Left ventricle myocardium inferior (tissue), 1 donor: ENCODE measurements at regions not wholly inside any gene's neighbourhood (a gene's known extent, or its start where the extent isn't known, plus 50 kb on each side); places are given as distances from the start of the nearest gene placed in this dataset.
A peak's percentile ranks its signal among the peaks of the same experiment; 100 is the strongest.

ENCODE experiments used
- DNase-seq: peaks from one replicate; pipeline ENCODE4 v3.0.0-alpha.2; 2020
- H3K27ac ChIP-seq: fragments of 200-600 bp; replicated peaks from 2 replicates; pipeline ENCODE4 v1.8.0; 2021
- H3K27me3 ChIP-seq: fragments of 200-600 bp; 2 replicates; pipeline ENCODE4 v1.8.0; 2021; ENCODE audit warnings: low read depth
- H3K36me3 ChIP-seq: fragments of 200-600 bp; 2 replicates; pipeline ENCODE4 v1.8.0; 2021
- H3K4me1 ChIP-seq: fragments of 200-600 bp; 2 replicates; pipeline ENCODE4 v1.8.0; 2021
- H3K4me3 ChIP-seq: fragments of 200-600 bp; 2 replicates; pipeline ENCODE4 v1.8.0; 2021; ENCODE audit warnings: mild to moderate bottlenecking, moderate library complexity
- H3K9me3 ChIP-seq: fragments of 200-600 bp; replicated peaks from 2 replicates; pipeline ENCODE4 v1.8.0; 2021
- intact Hi-C: fragments of 100-400 bp; cut with micrococcal nuclease; formaldehyde crosslinking; loops from one replicate; pipeline ENCODE4 v1.11.0; 2022
- TF ChIP-seq, protein P1 (sequence below): fragments of 200-600 bp; IDR thresholded peaks from 2 replicates; pipeline ENCODE4 v1.8.0; 2021; ENCODE audit warnings: antibody characterized with exemption, mild to moderate bottlenecking, borderline replicate concordance
- donor health status: DM: no; HTN: yes; CAD: no; lungs with severe emphysema.

DNA sequence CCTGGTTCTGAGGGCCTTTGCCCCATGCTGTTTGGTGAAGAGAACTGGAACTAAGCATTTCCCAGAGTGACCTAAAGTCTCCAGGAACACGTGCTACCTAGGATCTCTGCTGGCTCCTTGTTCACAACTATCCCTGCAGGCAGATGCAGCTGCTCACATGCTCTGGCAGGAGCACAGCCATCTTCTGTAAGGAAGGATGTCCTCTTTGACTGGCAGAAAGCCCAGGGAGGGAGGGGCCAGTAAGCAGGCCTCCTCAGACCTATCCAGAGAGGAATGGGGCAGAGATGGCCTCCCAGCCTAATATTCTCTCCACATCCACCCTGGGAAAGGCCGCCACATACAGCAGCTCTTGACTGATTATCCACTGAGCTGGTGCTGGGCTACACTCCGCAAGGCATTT lies 142.8 kb upstream of the EOLA2 start:
- TF ChIP-seq, protein P1, sequence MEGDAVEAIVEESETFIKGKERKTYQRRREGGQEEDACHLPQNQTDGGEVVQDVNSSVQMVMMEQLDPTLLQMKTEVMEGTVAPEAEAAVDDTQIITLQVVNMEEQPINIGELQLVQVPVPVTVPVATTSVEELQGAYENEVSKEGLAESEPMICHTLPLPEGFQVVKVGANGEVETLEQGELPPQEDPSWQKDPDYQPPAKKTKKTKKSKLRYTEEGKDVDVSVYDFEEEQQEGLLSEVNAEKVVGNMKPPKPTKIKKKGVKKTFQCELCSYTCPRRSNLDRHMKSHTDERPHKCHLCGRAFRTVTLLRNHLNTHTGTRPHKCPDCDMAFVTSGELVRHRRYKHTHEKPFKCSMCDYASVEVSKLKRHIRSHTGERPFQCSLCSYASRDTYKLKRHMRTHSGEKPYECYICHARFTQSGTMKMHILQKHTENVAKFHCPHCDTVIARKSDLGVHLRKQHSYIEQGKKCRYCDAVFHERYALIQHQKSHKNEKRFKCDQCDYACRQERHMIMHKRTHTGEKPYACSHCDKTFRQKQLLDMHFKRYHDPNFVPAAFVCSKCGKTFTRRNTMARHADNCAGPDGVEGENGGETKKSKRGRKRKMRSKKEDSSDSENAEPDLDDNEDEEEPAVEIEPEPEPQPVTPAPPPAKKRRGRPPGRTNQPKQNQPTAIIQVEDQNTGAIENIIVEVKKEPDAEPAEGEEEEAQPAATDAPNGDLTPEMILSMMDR, result no peak
- intact Hi-C loops, result no loop called here
- DNase-seq, result no peak
- no peaks in the 10 kb centered on the region for H3K27me3 ChIP-seq
- H3K36me3 ChIP-seq, result no peaks in the 10 kb centered on the region
- H3K4me1 ChIP-seq, result peaks cover 8% of the 10 kb centered on the region
- no peak overlapping the region for H3K4me3 ChIP-seq
- H3K9me3 ChIP-seq, result no peaks in the 10 kb centered on the region
- H3K27ac ChIP-seq, result no peak overlapping the region

DNA sequence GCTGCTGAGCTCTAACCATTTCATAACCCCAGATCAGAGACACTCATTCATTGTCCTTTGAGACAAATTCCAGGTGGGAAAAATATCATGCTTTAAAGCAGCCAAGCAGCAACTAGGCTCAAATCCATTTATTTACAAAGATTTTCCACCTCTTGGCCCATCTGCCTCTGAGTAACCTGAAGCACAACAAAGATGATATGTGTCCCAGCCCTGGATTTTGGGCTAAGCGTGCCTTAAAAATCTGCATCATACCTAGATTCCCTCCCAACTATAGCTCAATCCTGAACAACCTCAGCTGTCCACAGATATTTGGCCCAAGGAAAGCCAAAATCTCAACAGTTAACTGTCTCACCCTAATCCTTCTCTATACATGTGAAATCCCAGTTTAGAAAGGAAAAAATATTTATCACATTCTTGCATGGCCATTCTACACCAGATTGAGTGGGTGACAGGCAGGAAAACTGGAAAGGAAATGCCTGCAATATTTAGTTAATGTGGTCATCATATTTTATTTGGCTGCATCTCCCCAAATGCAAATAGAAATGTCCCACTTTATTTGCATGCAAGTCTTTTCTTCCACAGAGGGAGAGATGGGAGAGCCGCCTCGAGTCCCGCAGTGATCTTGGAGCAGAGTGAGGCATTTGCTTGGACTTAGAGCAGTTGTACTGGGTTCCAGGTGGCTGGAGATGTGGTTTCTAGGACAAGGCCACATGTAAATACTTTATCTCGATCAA lies 146.4 kb upstream of the EOLA2 start:
- Histone ChIP-seq H3K27me3 (no peaks in the 10 kb centered on the region), H3K4me1 (peaks cover 8% of the 10 kb centered on the region), H3K27ac (peak overlapping the region; percentile 52), H3K4me3 (no peak overlapping the region), H3K36me3 (no peaks in the 10 kb centered on the region), H3K9me3 (no peaks in the 10 kb centered on the region)
- TF ChIP-seq, protein P1, result no peak
- intact Hi-C loops, result no loop called here
- DNase-seq, result no peak

DNA sequence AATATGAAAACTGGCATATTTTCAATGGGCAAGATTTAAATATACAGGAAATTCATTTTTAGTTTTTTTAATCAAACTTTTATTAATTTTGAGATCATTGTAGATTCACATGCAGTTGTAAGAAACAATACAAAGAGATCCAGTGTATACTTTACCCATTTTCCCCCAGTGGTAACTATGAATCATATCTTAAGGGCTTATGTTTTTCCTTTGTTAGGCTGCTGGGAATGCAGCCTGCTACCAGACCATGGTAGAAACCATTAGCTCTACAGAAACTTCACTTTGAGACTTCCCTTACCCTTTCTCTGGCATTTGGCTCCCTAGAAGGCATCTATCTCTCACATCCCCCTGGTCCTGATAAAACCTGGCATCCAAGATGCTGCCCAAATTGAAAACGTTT lies 147.6 kb upstream of the EOLA2 start:
- Histone ChIP-seq H3K4me3 (no peak overlapping the region), H3K4me1 (peaks cover 8% of the 10 kb centered on the region), H3K27ac (no peak overlapping the region), H3K36me3 (no peaks in the 10 kb centered on the region), H3K9me3 (no peaks in the 10 kb centered on the region), H3K27me3 (no peaks in the 10 kb centered on the region)
- intact Hi-C loops, result no loop called here
- TF ChIP-seq, protein P1, result no peak
- DNase-seq, result no peak

DNA sequence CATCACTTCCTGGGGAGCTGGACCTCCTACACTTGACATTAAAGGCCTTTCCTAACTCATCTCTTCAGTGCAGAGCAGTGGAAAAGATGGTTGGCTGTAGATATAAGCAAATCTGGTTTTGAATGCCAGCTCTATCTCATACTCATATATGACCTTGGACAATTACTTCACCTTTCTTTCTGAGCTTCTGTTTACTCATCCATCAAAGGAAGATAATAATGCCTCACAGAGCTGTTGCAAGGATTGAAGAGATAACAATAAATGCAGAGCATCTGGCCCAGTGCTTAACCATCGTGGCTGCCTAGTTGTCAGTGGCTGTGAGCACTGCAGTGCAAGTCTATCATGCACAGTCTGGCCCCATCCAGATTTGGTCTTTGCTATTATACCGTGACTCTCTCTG lies 148.1 kb upstream of the EOLA2 start:
- no peak overlapping the region for H3K4me3 ChIP-seq
- TF ChIP-seq, protein P1, result no peak
- DNase-seq, result no peak
- H3K27me3 ChIP-seq, result no peaks in the 10 kb centered on the region
- no peak overlapping the region for H3K27ac ChIP-seq
- H3K4me1 ChIP-seq, result peaks cover 8% of the 10 kb centered on the region
- H3K36me3 ChIP-seq, result no peaks in the 10 kb centered on the region
- H3K9me3 ChIP-seq, result no peaks in the 10 kb centered on the region
- intact Hi-C loops, result no loop called here

DNA sequence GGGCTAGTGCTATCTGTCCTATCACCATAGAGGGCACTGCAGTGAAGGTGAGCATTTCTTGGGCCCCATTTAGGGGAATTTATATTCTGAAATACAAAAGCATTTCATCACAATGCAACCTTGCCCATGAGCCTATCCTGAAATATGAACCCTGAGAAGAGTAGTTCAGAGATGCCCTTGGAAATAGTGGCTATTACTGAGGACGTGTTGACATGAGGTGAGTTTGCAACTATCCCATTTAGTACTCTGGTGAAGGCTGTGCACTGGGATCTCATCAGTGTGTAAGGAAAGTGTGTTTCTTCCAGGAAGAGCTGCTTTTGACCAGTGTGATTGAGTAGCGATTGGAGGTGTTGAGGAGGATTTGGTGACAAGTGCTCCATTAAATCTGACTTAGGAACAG lies 149.3 kb upstream of the EOLA2 start:
- H3K9me3 ChIP-seq, result no peaks in the 10 kb centered on the region
- H3K4me3 ChIP-seq, result no peak overlapping the region
- peaks cover 8% of the 10 kb centered on the region for H3K4me1 ChIP-seq
- no peaks in the 10 kb centered on the region for H3K27me3 ChIP-seq
- TF ChIP-seq, protein P1, result no peak
- no peak for DNase-seq
- H3K27ac ChIP-seq, result no peak overlapping the region
- H3K36me3 ChIP-seq, result no peaks in the 10 kb centered on the region
- intact Hi-C loops, result no loop called here
